Colonic mucosa (tissue), 4 donors: ENCODE measurements at regions not wholly inside any gene's neighbourhood (a gene's known extent, or its start where the extent isn't known, plus 50 kb on each side); places are given as distances from the start of the nearest gene placed in this dataset.
"Not testable (repeated sequence)": the region's sequence is repeated elsewhere in the genome, so short reads cannot be mapped to it uniquely, and the experiment has no call there.

Experiments used
- DNase-seq: peaks from one replicate; pipeline ENCODE4 v3.0.0-alpha.2; 2020
- H3K27ac ChIP-seq: fragments of 200-600 bp; one replicate; pipeline ENCODE4 v1.8.0; 2021
- H3K27me3 ChIP-seq: fragments of 200-600 bp; one replicate; pipeline ENCODE4 v1.8.0; 2021
- H3K36me3 ChIP-seq: fragments of 200-600 bp; one replicate; pipeline ENCODE4 v1.8.0; 2021
- H3K4me1 ChIP-seq: fragments of 200-600 bp; one replicate; pipeline ENCODE4 v1.8.0; 2021; ENCODE audit warnings: mild to moderate bottlenecking
- H3K4me3 ChIP-seq: fragments of 200-600 bp; one replicate; pipeline ENCODE4 v1.8.0; 2021
- H3K9ac ChIP-seq, 2 donors: one replicate each; pipeline ENCODE4 v1.7.0; 2013; ENCODE audit warnings: control low read depth in 2 of 2, low read depth in 2 of 2, low read length in 2 of 2
- H3K9me3 ChIP-seq: fragments of 200-600 bp; one replicate; pipeline ENCODE4 v1.8.0; 2021
- intact Hi-C: fragments of 100-400 bp; cut with DNase I; formaldehyde crosslinking; loops from one replicate; pipeline ENCODE4 v1.14.1; 2022
- TF ChIP-seq, protein P1 (sequence below): fragments of 200-600 bp; IDR thresholded peaks from one replicate; pipeline ENCODE4 v1.8.0; 2022; ENCODE audit warnings: antibody characterized with exemption, mild to moderate bottlenecking
- donor health status: healthy.
- donor health status: DM: no; HTN: no; CAD: no.
- donor health status: DM: no; HTN: no; CAD: no.

GRCh38 chr3:190180268-190180667 lies 59.6 kb upstream of the P3H2 start:
- no peak for DNase-seq
- TF ChIP-seq, protein P1, sequence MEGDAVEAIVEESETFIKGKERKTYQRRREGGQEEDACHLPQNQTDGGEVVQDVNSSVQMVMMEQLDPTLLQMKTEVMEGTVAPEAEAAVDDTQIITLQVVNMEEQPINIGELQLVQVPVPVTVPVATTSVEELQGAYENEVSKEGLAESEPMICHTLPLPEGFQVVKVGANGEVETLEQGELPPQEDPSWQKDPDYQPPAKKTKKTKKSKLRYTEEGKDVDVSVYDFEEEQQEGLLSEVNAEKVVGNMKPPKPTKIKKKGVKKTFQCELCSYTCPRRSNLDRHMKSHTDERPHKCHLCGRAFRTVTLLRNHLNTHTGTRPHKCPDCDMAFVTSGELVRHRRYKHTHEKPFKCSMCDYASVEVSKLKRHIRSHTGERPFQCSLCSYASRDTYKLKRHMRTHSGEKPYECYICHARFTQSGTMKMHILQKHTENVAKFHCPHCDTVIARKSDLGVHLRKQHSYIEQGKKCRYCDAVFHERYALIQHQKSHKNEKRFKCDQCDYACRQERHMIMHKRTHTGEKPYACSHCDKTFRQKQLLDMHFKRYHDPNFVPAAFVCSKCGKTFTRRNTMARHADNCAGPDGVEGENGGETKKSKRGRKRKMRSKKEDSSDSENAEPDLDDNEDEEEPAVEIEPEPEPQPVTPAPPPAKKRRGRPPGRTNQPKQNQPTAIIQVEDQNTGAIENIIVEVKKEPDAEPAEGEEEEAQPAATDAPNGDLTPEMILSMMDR = no peak
- H3K4me3 ChIP-seq = no peak overlapping the region
- H3K36me3 ChIP-seq = no peaks in the 10 kb centered on the region
- H3K27me3 ChIP-seq = no peaks in the 10 kb centered on the region
- no peak overlapping the region for H3K9ac ChIP-seq
- no peaks in the 10 kb centered on the region for H3K4me1 ChIP-seq
- intact Hi-C loops = no loop called here
- H3K9me3 ChIP-seq = no peaks in the 10 kb centered on the region
- H3K27ac ChIP-seq = no peak overlapping the region

DNA sequence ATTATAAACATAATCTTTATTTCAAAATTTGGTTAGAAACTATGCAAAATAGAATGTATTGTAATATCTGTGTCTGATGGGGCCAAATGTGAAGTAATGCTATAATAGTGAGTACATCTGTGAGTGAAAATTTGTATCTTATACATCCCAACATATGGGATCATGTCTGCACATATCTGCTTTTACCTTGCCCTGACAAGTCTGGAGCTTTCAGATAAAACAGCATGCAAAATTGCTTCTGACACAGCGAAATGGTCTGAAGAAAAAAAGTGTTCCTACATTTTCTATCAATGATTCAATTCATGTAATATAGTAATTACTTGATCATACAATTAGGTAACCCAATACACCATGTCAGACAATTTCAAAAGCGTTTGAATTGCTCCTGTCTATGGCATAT lies 58.1 kb upstream of the P3H2 start:
- TF ChIP-seq, protein P1 = no peak
- no peak overlapping the region for H3K27ac ChIP-seq
- H3K36me3 ChIP-seq = no peaks in the 10 kb centered on the region
- no peaks in the 10 kb centered on the region for H3K4me1 ChIP-seq
- H3K9ac ChIP-seq = no peak overlapping the region
- intact Hi-C loops = no loop called here
- no peak overlapping the region for H3K4me3 ChIP-seq
- no peaks in the 10 kb centered on the region for H3K27me3 ChIP-seq
- no peak for DNase-seq
- H3K9me3 ChIP-seq = no peaks in the 10 kb centered on the region

GRCh38 chr3:190176933-190177525 lies 56.3 kb upstream of the P3H2 start:
- H3K27me3 ChIP-seq, H3K9me3 ChIP-seq, intact Hi-C loops, DNase-seq, H3K4me3 ChIP-seq, H3K4me1 ChIP-seq, H3K9ac ChIP-seq, H3K36me3 ChIP-seq, H3K27ac ChIP-seq: not testable (repeated sequence)

DNA sequence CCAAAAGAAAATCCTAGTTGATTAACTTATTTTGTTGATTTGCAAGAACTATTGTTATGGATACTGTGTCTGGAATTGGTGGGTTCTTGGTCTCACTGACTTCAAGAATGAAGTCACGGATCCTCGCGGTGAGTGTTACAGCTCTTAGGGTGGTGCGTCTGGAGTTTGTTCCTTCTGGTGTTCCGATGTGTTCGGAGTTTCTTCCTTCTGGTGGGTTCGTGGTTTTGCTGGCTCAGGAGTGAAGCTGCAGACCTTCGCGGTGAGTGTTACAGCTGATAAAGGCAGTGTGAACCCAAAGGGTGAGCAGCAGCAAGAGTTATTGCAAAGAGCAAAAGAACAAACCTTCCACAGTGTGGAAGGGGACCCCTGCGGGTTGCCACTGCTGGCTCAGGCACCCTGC lies 55.4 kb upstream of the P3H2 start:
- intact Hi-C loops, H3K36me3 ChIP-seq, H3K4me1 ChIP-seq, H3K27ac ChIP-seq, H3K9me3 ChIP-seq, H3K9ac ChIP-seq, H3K27me3 ChIP-seq, DNase-seq, H3K4me3 ChIP-seq: not testable (repeated sequence)

- Histone ChIP-seq H3K4me3 (no peak overlapping the region), H3K4me1 (no peaks in the 10 kb centered on the region), H3K9ac (no peak overlapping the region), H3K27ac (no peak overlapping the region), H3K27me3 (no peaks in the 10 kb centered on the region), H3K36me3 (no peaks in the 10 kb centered on the region), H3K9me3 (no peaks in the 10 kb centered on the region)
- TF ChIP-seq, protein P1 = no peak
- intact Hi-C loops = no loop called here
- no peak for DNase-seq
Observed at GRCh38 chr3:190175490-190175889, 54.8 kb upstream of the P3H2 start.

GRCh38 chr3:190174471-190174870 lies 53.8 kb upstream of the P3H2 start:
- TF ChIP-seq, protein P1 = no peak
- intact Hi-C loops = no loop called here

More at GRCh38 chr3:190174471-190174870, 53.8 kb upstream of the P3H2 start:
- no peaks in the 10 kb centered on the region for H3K4me1 ChIP-seq
- no peak for DNase-seq
- no peak overlapping the region for H3K4me3 ChIP-seq
- H3K36me3 ChIP-seq = no peaks in the 10 kb centered on the region
- no peaks in the 10 kb centered on the region for H3K27me3 ChIP-seq
- H3K9me3 ChIP-seq = no peaks in the 10 kb centered on the region
- H3K27ac ChIP-seq = no peak overlapping the region
- no peak overlapping the region for H3K9ac ChIP-seq
